Dedifferentiated amniotic fluid mesenchymal stem cell (primary cell): ENCODE measurements at regions not wholly inside any gene's neighbourhood (a gene's known extent, or its start where the extent isn't known, plus 50 kb on each side); places are given as distances from the start of the nearest gene placed in this dataset.
"Not testable (repeated sequence)": the region's sequence is repeated elsewhere in the genome, so short reads cannot be mapped to it uniquely, and the experiment has no call there.

ENCODE experiments used
- DNase-seq: peaks from one replicate; pipeline ENCODE4 v3.0.0-alpha.2; 2016; ENCODE audit errors: extremely low spot score

DNA sequence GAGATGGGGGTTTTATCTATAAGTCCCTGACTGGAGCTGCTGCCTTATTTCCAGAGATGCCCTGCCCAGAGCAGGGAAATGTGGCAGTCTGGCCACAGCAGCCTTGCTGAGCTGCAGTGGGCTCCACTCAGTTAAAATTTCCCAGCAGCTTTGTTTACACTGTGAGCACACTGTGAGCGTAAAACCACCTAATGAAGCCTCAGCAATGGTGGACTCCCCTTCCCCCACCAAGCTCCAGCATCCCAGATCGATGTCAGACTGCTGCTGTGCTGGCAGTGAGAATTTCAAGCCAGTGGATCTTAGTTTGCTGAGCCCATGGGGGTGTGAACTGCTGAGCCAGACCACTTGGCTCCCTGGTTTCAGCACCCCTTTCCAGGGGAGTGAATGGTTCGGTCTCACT is 208.7 kb upstream of the RAI14 start:
- DNase-seq: no peak

DNA sequence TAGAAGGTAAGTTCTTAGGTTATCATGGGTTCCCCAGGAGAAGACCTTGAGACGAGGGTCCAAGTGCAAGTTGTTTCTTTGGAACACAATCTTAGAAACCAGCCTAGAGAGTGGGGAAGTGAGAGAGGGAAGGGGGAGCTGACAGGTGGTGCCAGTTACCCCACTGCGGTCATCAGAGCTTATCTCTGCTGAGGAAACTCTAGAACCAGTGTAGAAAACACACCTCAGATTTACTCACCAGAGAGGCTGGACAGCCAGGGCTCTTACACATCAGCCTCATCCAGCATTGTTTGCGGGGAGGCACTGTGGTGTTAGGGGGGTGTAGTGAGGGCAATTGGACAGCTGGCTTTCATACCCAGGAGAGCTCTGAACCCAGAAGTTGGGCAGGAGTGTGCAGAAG is 206.5 kb upstream of the RAI14 start:
- DNase-seq: no peak

GRCh38 chr5:34450338-34450737 is 205.8 kb upstream of the RAI14 start:
- DNase-seq: no peak

DNA sequence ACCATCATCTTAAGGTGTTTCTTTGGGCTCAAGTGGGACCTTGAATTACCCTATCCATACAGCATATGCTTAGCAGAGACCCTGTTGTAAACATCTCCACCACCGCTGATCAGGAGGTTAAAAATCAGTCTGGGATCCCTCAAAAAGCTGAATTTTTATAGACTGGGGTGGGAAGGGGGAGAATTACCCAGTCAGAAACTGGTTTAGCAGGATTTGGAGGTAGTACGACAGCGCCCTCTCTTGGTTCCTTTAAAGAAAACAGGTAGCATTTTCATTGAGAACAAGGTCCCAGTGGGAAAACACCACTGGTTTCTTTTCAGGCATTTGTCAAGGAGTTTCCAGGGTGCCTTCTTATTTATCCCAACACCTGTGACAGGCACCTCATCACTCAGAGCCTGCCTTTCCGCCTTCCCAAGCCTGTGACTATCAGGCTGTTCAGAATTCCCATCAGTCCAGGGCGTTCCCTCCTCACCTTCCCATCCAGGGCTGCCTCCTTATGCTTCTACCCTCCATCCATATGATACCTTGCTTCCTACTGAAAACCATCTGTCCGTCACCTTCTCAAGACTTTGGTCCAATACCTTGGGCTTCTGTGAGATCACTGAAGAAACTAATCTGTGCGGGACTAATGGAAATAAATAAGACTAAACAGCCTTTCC is 203.8 kb upstream of the RAI14 start:
- DNase-seq: no peak

GRCh38 chr5:34455098-34455497 is 201.0 kb upstream of the RAI14 start:
- no peak for DNase-seq

DNA sequence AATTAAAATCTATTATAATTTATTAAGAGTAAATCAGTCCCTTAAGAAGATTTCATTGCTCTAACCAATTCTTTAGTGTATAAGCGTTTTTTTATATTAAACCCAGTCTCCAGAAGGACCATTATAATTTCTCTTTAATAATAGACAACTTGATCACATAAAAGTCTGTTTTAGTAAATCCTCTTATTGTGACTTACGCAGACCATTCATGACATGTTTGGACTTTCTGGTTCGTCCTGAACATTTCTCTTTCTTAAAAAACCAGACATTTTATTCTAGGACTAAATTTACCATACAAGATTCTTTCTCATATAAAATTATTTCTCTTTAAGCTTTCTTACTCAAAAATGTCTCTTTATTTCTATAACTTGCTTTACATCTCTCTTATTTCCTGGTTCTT is 196.2 kb upstream of the RAI14 start:
- DNase-seq: no peak

DNA sequence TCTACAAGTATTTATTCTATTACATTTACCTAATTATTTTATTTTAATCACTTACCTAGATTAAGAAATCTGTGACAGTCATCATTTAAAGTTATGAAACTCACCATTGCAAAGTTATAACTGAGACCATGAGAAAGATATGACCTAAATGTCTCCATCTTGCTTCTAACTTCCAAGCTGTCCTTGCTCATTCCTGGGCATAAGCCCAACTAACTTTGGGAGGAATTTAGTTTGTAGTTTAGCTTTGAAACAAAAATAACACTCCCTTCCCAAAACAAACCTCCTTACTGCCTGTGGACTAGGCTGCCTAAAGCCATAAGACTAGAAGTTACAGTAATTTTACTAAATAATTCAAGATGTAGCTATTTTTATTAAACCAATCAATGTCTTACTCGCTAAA is 195.6 kb upstream of the RAI14 start:
- DNase-seq: peak; percentile 64

DNA sequence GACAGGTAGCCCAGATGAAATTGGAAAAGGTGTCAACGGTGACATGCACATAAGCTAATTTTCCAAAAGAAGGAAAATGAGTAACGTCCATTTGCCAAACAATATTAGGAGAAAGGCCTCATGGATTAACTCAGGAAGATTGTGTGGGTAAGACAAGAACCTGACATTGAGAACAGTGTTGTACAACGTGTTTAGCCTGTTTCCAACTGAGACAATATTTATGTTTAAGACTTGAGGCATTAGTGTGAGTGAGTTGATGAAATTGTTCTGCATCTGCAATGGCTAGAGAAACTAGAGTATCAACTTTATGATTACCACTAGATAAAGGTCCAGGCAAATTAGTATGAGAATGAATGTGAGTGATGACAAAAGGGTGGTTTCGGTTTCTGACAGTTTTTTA is 191.3 kb upstream of the RAI14 start:
- no peak for DNase-seq

DNA sequence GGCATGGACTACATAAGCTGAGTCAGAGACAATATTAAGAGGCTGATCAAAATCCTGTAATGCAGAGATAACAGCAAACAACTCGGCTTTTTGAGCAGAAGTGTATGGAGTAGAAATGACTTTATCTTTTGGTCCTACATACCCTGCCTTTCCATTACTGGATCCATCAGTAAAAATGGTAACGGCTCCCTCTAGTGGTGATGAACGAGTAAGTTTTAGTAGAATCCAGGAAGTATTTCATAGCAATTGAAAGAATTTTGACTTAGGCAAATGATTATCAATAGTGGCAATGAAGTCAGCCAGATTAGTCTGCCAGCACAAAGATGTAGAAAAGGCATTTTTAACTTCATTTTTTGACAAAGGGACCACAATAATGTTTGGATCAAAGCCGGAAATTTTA is 190.8 kb upstream of the RAI14 start:
- DNase-seq: peak; percentile 75

DNA sequence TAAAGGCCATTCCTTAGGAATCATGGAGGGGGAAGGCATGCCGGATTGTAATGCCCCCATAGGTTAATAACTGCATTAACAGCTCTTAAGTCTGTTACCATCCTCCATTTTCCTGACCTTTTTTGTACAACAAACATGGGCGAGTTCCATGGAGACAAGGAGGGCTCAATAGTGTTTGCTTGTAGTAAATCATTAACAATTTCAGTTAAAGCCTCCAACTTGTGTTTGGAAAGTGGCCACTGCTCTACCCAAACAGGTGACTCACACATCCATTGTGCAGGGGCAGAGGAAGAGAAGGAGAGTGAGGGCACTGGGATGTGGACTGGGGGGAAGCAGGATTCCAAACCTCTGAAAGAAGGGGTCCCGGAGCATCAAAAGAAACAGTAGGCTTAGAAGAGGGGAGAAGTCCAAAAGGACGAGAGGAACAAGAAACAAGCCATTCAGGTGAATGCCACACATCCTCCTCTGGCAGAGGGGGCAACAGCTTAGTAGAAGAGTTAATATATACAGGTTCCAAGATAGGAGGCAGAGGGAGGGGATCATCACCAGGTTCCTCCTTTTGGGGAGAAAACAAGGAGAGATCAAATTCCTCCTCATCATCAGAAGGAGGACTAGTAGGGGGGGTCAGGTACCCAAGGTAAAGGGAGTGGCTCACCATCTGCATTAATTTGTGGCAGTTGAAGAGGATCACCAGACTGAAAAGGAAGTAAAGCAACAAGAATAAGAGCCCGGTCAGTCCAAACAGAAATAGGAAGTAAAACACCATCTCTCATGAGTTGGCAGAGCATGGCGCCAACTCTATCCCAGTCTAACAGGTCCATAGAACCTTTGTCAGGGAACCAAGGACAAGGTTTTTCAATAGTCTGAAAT is 189.4 kb upstream of the RAI14 start:
- not testable (repeated sequence) for DNase-seq

- no peak for DNase-seq
Observed at GRCh38 chr5:34467436-34467835, 188.7 kb upstream of the RAI14 start.

DNA sequence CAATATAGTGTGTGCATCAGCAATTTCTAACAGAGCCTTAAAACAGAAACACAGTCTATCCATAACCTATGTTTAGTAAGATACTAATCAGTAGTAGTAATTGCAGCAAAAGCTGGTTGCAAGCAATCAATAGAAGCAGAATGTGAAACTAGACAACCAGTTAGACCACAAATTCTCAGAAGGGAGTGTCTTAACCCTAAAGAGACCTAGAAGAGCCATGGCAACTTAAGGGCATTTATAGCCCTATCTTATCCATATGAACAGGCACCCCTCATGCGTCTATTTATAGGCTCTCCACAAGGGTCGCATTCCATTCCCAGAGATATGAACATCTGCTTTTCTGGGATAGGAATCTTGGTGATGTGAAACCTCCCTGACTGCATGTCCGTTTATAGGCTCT is 188.1 kb upstream of the RAI14 start:
- DNase-seq: not testable (repeated sequence)

- no peak for DNase-seq
Observed at GRCh38 chr5:34469971-34470370, 186.2 kb upstream of the RAI14 start.

- peak; percentile 70 for DNase-seq
Observed at GRCh38 chr5:34474573-34475021, 181.5 kb upstream of the RAI14 start.

GRCh38 chr5:34475249-34475966 is 180.7 kb upstream of the RAI14 start:
- no peak for DNase-seq

DNA sequence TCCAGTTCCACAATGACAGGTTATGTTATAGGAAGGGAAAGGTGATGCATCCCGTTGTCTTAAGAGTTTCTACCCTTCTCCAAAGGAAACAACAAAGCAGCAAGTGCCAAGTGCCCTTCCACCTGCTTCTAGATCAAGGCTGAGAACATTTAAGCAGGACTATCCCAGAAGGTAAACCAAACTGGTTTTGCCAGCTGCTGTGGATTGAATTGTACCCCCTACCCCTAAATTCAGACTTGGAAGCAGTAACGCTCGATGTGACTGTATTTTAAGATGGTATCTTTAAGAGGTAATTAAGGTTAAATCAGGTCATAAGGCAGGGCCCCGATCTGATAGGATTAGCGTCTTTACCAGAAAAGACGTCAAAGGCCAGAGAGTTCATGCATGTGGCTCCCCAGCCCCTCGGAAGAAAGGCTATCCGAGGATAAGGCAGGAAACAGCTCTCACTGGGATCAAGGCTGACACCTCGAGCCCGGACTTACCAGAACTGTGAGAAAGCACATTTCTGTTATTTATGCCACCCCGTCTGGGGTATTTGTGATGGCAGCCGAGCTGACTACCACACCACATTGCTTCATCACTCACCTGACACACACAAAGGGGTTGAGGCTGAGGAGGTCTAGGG is 179.1 kb upstream of the RAI14 start:
- DNase-seq: no peak

DNA sequence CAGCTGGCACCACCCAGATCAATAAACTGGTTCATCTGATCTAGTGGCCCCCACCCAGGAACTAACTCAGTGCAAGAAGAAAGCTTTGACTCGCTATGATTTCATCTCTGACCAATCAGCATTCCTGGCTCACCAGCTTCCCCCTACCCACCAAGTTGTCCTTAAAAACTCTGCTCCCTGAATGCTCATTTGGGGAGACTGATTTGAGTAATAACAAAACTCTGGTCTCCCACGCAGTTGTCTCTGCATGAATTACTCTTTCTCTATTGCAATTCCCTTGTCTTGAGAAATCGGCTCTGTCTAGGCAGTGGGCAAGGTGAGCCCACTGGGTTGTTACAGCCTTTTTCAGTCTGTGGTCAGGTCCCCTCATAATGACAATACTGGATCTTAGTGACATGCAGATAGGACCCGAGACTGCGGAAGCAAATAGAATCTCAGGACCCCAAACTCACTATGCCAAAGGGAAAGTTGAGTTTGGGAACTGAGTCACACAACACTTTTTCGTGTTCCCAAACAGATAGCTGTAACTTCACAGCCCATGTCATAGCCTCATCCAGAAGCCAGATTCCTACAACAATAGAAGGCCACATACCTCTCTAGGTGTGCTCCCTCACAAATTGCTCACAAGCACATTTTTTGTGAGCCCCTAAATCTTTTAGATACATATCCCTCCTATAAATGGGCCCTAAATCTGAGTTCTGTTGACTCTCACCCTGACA is 175.2 kb upstream of the RAI14 start:
- DNase-seq: no peak

GRCh38 chr5:34483442-34484033 is 172.6 kb upstream of the RAI14 start:
- DNase-seq: no peak

DNA sequence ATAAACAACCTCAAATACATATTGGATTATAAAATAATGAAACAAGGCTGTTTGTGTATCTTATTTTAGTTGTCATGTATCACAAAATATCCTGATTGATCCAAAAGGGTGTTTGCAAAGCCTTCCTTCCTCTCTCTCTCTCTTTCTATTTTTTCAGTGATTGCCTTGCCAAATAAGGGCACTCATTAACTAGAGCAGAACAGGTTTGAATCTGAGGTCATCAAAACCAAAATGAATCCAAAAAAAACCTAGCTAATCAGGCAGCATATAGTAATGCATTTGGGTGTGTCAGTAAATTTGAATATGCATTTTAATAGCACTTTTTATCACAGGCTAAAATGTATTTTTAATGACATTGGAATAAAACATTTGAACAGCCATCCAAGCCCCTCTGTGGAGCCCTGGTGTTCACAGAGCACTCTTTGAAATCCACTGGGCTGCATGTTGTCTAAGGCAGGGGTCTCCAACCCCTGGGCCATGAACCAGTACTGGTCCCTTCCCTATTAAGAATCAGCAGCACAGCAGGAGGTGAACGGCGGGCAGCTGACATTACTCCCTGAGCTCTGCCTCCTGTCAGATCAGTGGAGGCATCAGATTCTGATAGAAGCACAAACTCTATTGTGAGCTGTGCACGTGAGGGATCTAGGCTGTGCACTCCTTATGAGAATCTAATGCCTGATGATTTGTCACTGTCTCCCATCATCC is 171.8 kb upstream of the RAI14 start:
- no peak for DNase-seq

GRCh38 chr5:34485768-34486030 is 170.4 kb upstream of the RAI14 start:
- no peak for DNase-seq
